ENCODE measurements at regions not wholly inside any gene's neighbourhood (a gene's known extent, or its start where the extent isn't known, plus 50 kb on each side); places are given as distances from the start of the nearest gene placed in this dataset.

DNA sequence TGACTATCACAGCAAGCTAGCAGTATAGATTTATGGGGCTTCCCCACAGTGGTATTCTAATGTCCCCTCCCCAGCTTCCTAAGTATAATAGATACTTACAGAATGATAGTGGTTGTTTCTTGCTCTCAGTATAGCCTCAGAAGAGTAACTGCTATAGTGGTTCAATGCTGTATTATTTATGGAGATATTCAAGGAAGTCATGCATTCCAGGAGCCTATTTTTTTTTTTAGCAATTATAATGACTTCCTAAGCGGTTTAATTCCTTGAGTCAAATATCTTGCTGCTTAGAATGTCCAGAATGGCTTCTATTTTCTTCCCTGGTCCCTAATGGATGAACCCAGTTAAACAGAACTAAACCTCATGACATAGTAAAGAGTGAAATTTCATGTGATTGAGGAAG, 451.5 kb upstream of the SEMA3D start:
- TF ChIP-seq, protein P1, sequence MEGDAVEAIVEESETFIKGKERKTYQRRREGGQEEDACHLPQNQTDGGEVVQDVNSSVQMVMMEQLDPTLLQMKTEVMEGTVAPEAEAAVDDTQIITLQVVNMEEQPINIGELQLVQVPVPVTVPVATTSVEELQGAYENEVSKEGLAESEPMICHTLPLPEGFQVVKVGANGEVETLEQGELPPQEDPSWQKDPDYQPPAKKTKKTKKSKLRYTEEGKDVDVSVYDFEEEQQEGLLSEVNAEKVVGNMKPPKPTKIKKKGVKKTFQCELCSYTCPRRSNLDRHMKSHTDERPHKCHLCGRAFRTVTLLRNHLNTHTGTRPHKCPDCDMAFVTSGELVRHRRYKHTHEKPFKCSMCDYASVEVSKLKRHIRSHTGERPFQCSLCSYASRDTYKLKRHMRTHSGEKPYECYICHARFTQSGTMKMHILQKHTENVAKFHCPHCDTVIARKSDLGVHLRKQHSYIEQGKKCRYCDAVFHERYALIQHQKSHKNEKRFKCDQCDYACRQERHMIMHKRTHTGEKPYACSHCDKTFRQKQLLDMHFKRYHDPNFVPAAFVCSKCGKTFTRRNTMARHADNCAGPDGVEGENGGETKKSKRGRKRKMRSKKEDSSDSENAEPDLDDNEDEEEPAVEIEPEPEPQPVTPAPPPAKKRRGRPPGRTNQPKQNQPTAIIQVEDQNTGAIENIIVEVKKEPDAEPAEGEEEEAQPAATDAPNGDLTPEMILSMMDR (IDR thresholded peaks at IDR 0.05): no peak
- no peak for TF ChIP-seq ZFX (IDR thresholded peaks at IDR 0.05; ENCODE audit: borderline replicate concordance)
